ENCODE measurements at regions not wholly inside any gene's neighbourhood (a gene's known extent, or its start where the extent isn't known, plus 50 kb on each side); places are given as distances from the start of the nearest gene placed in this dataset.

GRCh38 chr1:229033480-229033879 is 237.4 kb upstream of the RAB4A start:
- DNase-seq (ENCODE audit: low read depth), result no peak

- DNase-seq (ENCODE audit: low read depth), result no peak
These were observed 236.6 kb upstream of the RAB4A start for GRCh38 chr1:229034342-229034741.

- no peak for DNase-seq (ENCODE audit: low read depth)
These were observed 235.7 kb upstream of the RAB4A start for GRCh38 chr1:229035054-229035747.

- no peak for DNase-seq (ENCODE audit: low read depth)
These were observed 235.2 kb upstream of the RAB4A start for GRCh38 chr1:229035748-229036082.

GRCh38 chr1:229037806-229038405 is 233.0 kb upstream of the RAB4A start:
- no peak for DNase-seq (ENCODE audit: low read depth)

- DNase-seq (ENCODE audit: low read depth), result no peak
These were observed 230.1 kb upstream of the RAB4A start for GRCh38 chr1:229040630-229041358.

- no peak for DNase-seq (ENCODE audit: low read depth)
These were observed 229.0 kb upstream of the RAB4A start for GRCh38 chr1:229041946-229042345.

GRCh38 chr1:229042482-229042881 is 228.4 kb upstream of the RAB4A start:
- DNase-seq (ENCODE audit: low read depth), result no peak

GRCh38 chr1:229043115-229043514 is 227.8 kb upstream of the RAB4A start:
- no peak for DNase-seq (ENCODE audit: low read depth)

GRCh38 chr1:229046251-229046853 is 224.6 kb upstream of the RAB4A start:
- DNase-seq (ENCODE audit: low read depth), result no peak

GRCh38 chr1:229047161-229047839 is 223.6 kb upstream of the RAB4A start:
- DNase-seq (ENCODE audit: low read depth), result no peak

GRCh38 chr1:229047840-229048620 is 222.9 kb upstream of the RAB4A start:
- DNase-seq (ENCODE audit: low read depth), result no peak

- no peak for DNase-seq (ENCODE audit: low read depth)
These were observed 222.0 kb upstream of the RAB4A start for GRCh38 chr1:229048896-229049295.

GRCh38 chr1:229056046-229056445 is 214.9 kb upstream of the RAB4A start:
- DNase-seq (ENCODE audit: low read depth), result no peak

- peak; percentile 21 for DNase-seq (ENCODE audit: low read depth)
These were observed 212.8 kb upstream of the RAB4A start for GRCh38 chr1:229058111-229058561.

- no peak for DNase-seq (ENCODE audit: low read depth)
These were observed 212.2 kb upstream of the RAB4A start for GRCh38 chr1:229058729-229059128.

- DNase-seq (ENCODE audit: low read depth), result no peak
These were observed 211.0 kb upstream of the RAB4A start for GRCh38 chr1:229059671-229060539.

- DNase-seq (ENCODE audit: low read depth), result no peak
These were observed 208.8 kb upstream of the RAB4A start for GRCh38 chr1:229062135-229062534.

- no peak for DNase-seq (ENCODE audit: low read depth)
These were observed 207.6 kb upstream of the RAB4A start for GRCh38 chr1:229063154-229063773.

All from stimulated activated CD4-positive, alpha-beta T cell treated with anti-CD3 and anti-CD28 coated beads, Interleukin-2, amount 100 ng/mL, for 4 hours (primary cell).